PC-9 (cell line): ENCODE measurements at regions not wholly inside any gene's neighbourhood (a gene's known extent, or its start where the extent isn't known, plus 50 kb on each side); places are given as distances from the start of the nearest gene placed in this dataset.

ENCODE experiments used
- BruUV-seq: library from RNA; stranded (reverse); fragments of 400-500 nt; replicated peaks from 2 replicates; lab custom pipeline; 2021; lab: Mats Ljungman, UMichigan
- CTCF ChIA-PET: fragments of 300-600 bp; sonication (Branson Sonifier 250); formaldehyde crosslinking; loops from one replicate; lab custom pipeline; 2022; ENCODE audit warnings: antibody characterized with exemption; lab: Charles Lee
- POLR2A ChIA-PET: fragments of 300-600 bp; sonication (Branson Sonifier 250); formaldehyde crosslinking; loops from one replicate; lab custom pipeline; 2022; ENCODE audit warnings: antibody characterized with exemption; ENCODE audit not compliant: unreplicated experiment; lab: Charles Lee
- DNase-seq, 2 experiments: peaks; one replicate each; pipeline versions ENCODE4 v3.0.0 to v3.0.0-alpha.2; 2015 to 2022; ENCODE audit warnings: mixed read lengths in 1 of 2
- H2AFZ ChIP-seq: fragments of 200-600 bp; sonication (generic); 2 replicates; pipeline ENCODE4 v1.8.1; 2017; ENCODE audit warnings: antibody characterized with exemption
- H3F3A ChIP-seq: fragments of 200-600 bp; sonication (generic); 2 replicates; pipeline ENCODE4 v1.8.1; 2017; ENCODE audit warnings: antibody characterized with exemption, mild to moderate bottlenecking, low read depth; ENCODE audit not compliant: insufficient read depth
- H3K27ac ChIP-seq: fragments of 200-600 bp; sonication (generic); 2 replicates; pipeline ENCODE4 v1.6.1; 2016; ENCODE audit warnings: mixed run types
- H3K27me3 ChIP-seq: fragments of 200-600 bp; sonication (generic); 2 replicates; pipeline ENCODE4 v1.6.1; 2016; ENCODE audit warnings: low read depth, mixed run types; ENCODE audit not compliant: insufficient read depth
- H3K36me3 ChIP-seq: fragments of 200-600 bp; sonication (generic); 2 replicates; pipeline ENCODE4 v1.6.1; 2016; ENCODE audit warnings: low read depth, mixed run types
- H3K4me1 ChIP-seq: fragments of 200-600 bp; sonication (generic); replicated peaks from 2 replicates; pipeline ENCODE4 v1.6.1; 2016; ENCODE audit warnings: mixed run types; ENCODE audit not compliant: insufficient read depth
- H3K4me2 ChIP-seq: fragments of 200-600 bp; sonication (generic); 2 replicates; pipeline ENCODE4 v1.6.1; 2017; ENCODE audit warnings: mixed run types
- H3K4me3 ChIP-seq: fragments of 200-600 bp; sonication (generic); 2 replicates; pipeline ENCODE4 v1.6.1; 2016; ENCODE audit warnings: mixed run types
- H3K79me2 ChIP-seq: fragments of 200-600 bp; sonication (generic); 2 replicates; pipeline ENCODE4 v1.6.1; 2017; ENCODE audit warnings: low read depth, mixed run types
- H3K9me2 ChIP-seq: fragments of 200-600 bp; sonication (generic); 2 replicates; pipeline ENCODE4 v1.8.1; 2017; ENCODE audit warnings: mild to moderate bottlenecking; ENCODE audit not compliant: insufficient read depth
- H3K9me3 ChIP-seq: fragments of 200-600 bp; sonication (generic); 2 replicates; pipeline ENCODE4 v1.8.1; 2016; ENCODE audit warnings: low read depth; ENCODE audit not compliant: insufficient read depth
- H4K20me1 ChIP-seq: fragments of 200-600 bp; sonication (generic); 2 replicates; pipeline ENCODE4 v1.8.1; 2017; ENCODE audit not compliant: insufficient read depth
- CTCF ChIP-seq: fragments of 200-600 bp; sonication (generic); conservative IDR thresholded peaks from 2 replicates; pipeline ENCODE4 v1.6.1; 2017; ENCODE audit warnings: mixed run types, antibody characterized with exemption, mild to moderate bottlenecking, moderate library complexity
- EZH2 ChIP-seq: fragments of 200-600 bp; sonication (generic); IDR thresholded peaks from 2 replicates; pipeline ENCODE4 v1.8.0; 2017; ENCODE audit warnings: antibody characterized with exemption, low read depth
- intact Hi-C: fragments of 100-400 bp; cut with micrococcal nuclease; formaldehyde crosslinking; loops from one replicate; pipeline ENCODE4 v1.10.0; 2022; ENCODE audit not compliant: unreplicated experiment

- no peak for DNase-seq
- Histone ChIP-seq H3K27me3 (no peaks in the 10 kb centered on the region), H2AFZ (no peak overlapping the region), H3K4me1 (0 out of 2 replicates have a peak, but pooled peaks cover 3% of the 10 kb centered on the region), H3K4me2 (no peak overlapping the region), H3K9me3 (no peaks in the 10 kb centered on the region), H3K4me3 (no peak overlapping the region), H3K9me2 (no peaks in the 10 kb centered on the region), H3K36me3 (no peaks in the 10 kb centered on the region), H3K79me2 (no peaks in the 10 kb centered on the region), H3F3A (no peaks in the 10 kb centered on the region), H4K20me1 (no peaks in the 10 kb centered on the region), H3K27ac (no peak overlapping the region)
- intact Hi-C loops = no loop called here
- ChIA-PET CTCF (no interaction called here), POLR2A (no interaction called here)
- no TSS peak for BruUV-seq
- TF ChIP-seq CTCF (no peak), EZH2 (no peak)
Observed at GRCh38 chr10:124339119-124340032, 79.3 kb downstream of the OAT start.

- no peak for DNase-seq
- Histone ChIP-seq H3K9me3 (no peaks in the 10 kb centered on the region), H3K27ac (no peak overlapping the region), H3K4me2 (no peak overlapping the region), H3K27me3 (no peaks in the 10 kb centered on the region), H3K4me3 (no peak overlapping the region), H2AFZ (no peak overlapping the region), H3K4me1 (0 out of 2 replicates have a peak, but pooled peaks cover 3% of the 10 kb centered on the region), H3K9me2 (no peaks in the 10 kb centered on the region), H3K36me3 (no peaks in the 10 kb centered on the region), H4K20me1 (no peaks in the 10 kb centered on the region), H3F3A (no peaks in the 10 kb centered on the region), H3K79me2 (no peaks in the 10 kb centered on the region)
- ChIA-PET CTCF (interaction anchor here (0.6 kb wide), 1 partner anchor 165 kb away, joined by 4 read pairs; no protein-coding TSS in a partner anchor), POLR2A (no interaction called here)
- intact Hi-C loops = no loop called here
- BruUV-seq = no TSS peak
- TF ChIP-seq CTCF = no peak
- no peak for TF ChIP-seq EZH2
Observed at GRCh38 chr10:124338276-124338925, 80.3 kb downstream of the OAT start.

GRCh38 chr10:124336186-124336585 lies 82.5 kb downstream of the OAT start:
- ChIA-PET CTCF (interaction anchor here (0.6 kb wide), 1 partner anchor 221 kb away, joined by 3 read pairs; no protein-coding TSS in a partner anchor), POLR2A (interaction anchor here (0.6 kb wide), 1 partner anchor 82 kb away, joined by 3 read pairs; no protein-coding TSS in a partner anchor)
- H3K27me3 ChIP-seq = no peaks in the 10 kb centered on the region
- 0 out of 2 replicates have a peak, but pooled peaks cover 3% of the 10 kb centered on the region for H3K4me1 ChIP-seq
- H4K20me1 ChIP-seq = no peaks in the 10 kb centered on the region
- H3K79me2 ChIP-seq = no peaks in the 10 kb centered on the region
- no peak overlapping the region for H3K4me2 ChIP-seq
- no peaks in the 10 kb centered on the region for H3K9me2 ChIP-seq
- TF ChIP-seq CTCF (no peak), EZH2 (no peak)
- no peaks in the 10 kb centered on the region for H3K9me3 ChIP-seq
- DNase-seq = no peak
- no TSS peak for BruUV-seq
- no peak overlapping the region for H3K4me3 ChIP-seq
- H3F3A ChIP-seq = no peaks in the 10 kb centered on the region
- H3K36me3 ChIP-seq = no peaks in the 10 kb centered on the region
- intact Hi-C loops = no loop called here
- no peak overlapping the region for H2AFZ ChIP-seq
- H3K27ac ChIP-seq = no peak overlapping the region
